Activated CD8-positive, alpha-beta memory T cell treated with anti-CD3 and anti-CD28 coated beads, Interleukin-2, amount 10 ng/mL, durations not matched to agents 7 days and 5 days (primary cell): ENCODE measurements at regions not wholly inside any gene's neighbourhood (a gene's known extent, or its start where the extent isn't known, plus 50 kb on each side); places are given as distances from the start of the nearest gene placed in this dataset.

Source experiments
- ATAC-seq: fragments of 150-1000 bp; cut with Tn5 transposase; one replicate; pipeline ENCODE4 v1.10.0; 2021; ENCODE audit warnings: moderate library complexity
- CTCF ChIA-PET: fragments of 350-600 bp; sonication (Branson Sonifier 250); formaldehyde crosslinking; loops from one replicate; lab custom pipeline; 2021; ENCODE audit warnings: antibody characterized with exemption; lab: Charles Lee
- DNase-seq: peaks from one replicate; pipeline ENCODE4 v3.0.0-alpha.2; 2020
- H3K27ac Mint-ChIP-seq: one replicate; pipeline ENCODE4 v1.8.0; 2021; ENCODE audit warnings: mild to moderate bottlenecking, mixed read lengths
- H3K27me3 Mint-ChIP-seq: one replicate; pipeline ENCODE4 v1.8.0; 2021; ENCODE audit warnings: mixed read lengths
- H3K36me3 Mint-ChIP-seq: one replicate; pipeline ENCODE4 v1.8.0; 2021; ENCODE audit warnings: mild to moderate bottlenecking, mixed read lengths
- H3K4me1 Mint-ChIP-seq: one replicate; pipeline ENCODE4 v1.8.0; 2021; ENCODE audit warnings: mixed read lengths
- H3K4me3 Mint-ChIP-seq: one replicate; pipeline ENCODE4 v1.8.0; 2021; ENCODE audit warnings: mild to moderate bottlenecking, moderate library complexity, mixed read lengths
- H3K9me3 Mint-ChIP-seq: one replicate; pipeline ENCODE4 v1.8.0; 2022; ENCODE audit warnings: low read depth, mixed read lengths

GRCh38 chr5:89028595-89029285, 145.8 kb upstream of the MEF2C start:
- Mint-ChIP-seq H3K36me3 (no peaks in the 10 kb centered on the region), H3K27ac (no peak overlapping the region), H3K4me3 (no peak overlapping the region), H3K27me3 (no peaks in the 10 kb centered on the region), H3K4me1 (no peaks in the 10 kb centered on the region), H3K9me3 (no peaks in the 10 kb centered on the region)
- CTCF ChIA-PET = no interaction called here
- no peak for DNase-seq
- no peak for ATAC-seq

DNA sequence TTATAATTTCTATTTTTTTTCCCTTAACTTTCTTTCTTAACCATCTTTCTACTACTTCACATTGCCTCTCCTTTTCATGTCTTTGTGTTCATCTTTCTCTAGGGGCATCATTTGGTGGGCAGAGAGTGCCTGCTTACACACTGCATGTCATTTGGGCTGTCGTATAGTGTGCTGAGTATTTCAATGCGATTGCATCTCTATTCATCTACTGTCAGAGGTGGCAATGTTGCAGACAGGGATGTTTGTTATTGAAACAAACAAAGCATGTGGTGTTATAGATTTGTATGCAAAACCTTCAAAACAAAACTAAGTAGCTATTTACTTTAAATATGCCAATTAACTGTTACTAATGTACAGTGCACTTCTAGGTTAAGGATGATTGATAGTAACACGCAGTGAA, 141.1 kb upstream of the MEF2C start:
- Mint-ChIP-seq H3K9me3 (no peaks in the 10 kb centered on the region), H3K27me3 (no peaks in the 10 kb centered on the region), H3K36me3 (no peaks in the 10 kb centered on the region), H3K4me1 (no peaks in the 10 kb centered on the region), H3K27ac (no peak overlapping the region), H3K4me3 (no peak overlapping the region)
- DNase-seq (no peak), ATAC-seq (no peak)
- CTCF ChIA-PET = no interaction called here

DNA sequence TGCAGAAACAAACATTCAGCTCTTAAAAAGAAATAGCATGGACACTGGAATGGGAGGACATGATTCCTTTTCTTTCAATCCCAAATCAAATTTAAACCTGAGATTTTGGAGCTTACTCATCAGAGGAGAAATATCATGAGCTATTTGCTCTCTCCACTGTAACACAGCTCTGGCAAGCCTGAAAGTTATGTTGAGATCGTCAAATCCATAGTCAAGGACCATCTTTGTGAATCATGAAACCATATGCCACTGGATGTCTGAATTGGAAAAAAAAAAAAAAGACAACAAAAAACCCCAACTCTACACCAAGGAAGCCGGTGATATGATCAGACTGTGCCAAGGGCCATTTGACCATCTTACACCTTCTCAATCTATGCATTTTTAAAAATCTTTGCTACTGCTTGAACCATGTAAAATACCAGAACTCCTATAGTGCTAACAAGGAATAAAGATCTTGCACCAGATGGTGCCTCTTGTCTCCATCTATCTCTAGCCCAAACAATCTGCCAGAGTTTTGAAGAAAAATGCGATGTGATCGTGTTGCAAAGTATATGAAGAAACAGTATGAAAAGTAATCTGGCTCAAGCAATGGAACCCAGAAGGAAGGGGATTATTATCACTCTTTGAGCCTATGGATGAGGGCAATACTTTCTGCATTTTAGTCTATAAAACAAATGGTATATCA, 138.1 kb upstream of the MEF2C start:
- DNase-seq (no peak), ATAC-seq (no peak)
- Mint-ChIP-seq H3K27ac (no peak overlapping the region), H3K27me3 (no peaks in the 10 kb centered on the region), H3K9me3 (no peaks in the 10 kb centered on the region), H3K4me3 (no peak overlapping the region), H3K4me1 (no peaks in the 10 kb centered on the region), H3K36me3 (no peaks in the 10 kb centered on the region)
- CTCF ChIA-PET = no interaction called here

GRCh38 chr5:89016741-89017303, 133.8 kb upstream of the MEF2C start:
- Mint-ChIP-seq H3K4me3 (no peak overlapping the region), H3K4me1 (no peaks in the 10 kb centered on the region), H3K27me3 (no peaks in the 10 kb centered on the region), H3K36me3 (no peaks in the 10 kb centered on the region), H3K27ac (no peak overlapping the region), H3K9me3 (no peaks in the 10 kb centered on the region)
- ATAC-seq = no peak
- CTCF ChIA-PET = interaction anchor here (1.0 kb wide), 1 partner anchor 9 kb away, joined by 4 read pairs; no protein-coding TSS in a partner anchor
- DNase-seq = no peak

DNA sequence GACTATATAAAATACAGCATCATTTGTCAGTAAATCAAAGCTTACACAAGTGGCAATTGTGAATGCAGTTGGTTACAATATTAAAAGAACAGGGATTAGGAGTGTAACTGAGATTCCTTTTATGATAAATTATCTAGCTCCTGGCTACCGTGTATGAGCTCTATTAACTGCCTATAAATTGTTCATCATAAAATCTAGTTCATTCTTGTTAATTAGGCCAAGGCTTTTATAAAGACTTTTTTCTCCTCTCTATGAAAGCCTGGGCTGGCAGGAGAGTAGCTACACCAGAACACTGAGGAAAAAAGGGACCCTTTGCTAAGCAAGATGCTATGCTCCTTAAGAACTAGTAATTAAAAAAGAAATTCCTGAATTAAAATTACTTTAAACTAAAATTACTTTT, 132.4 kb upstream of the MEF2C start:
- CTCF ChIA-PET = no interaction called here
- no peak for ATAC-seq
- H3K27me3 Mint-ChIP-seq = no peaks in the 10 kb centered on the region

GRCh38 chr5:89011778-89012711, 129.1 kb upstream of the MEF2C start:
- Mint-ChIP-seq H3K27me3 (no peaks in the 10 kb centered on the region), H3K4me3 (no peak overlapping the region), H3K9me3 (no peaks in the 10 kb centered on the region), H3K4me1 (no peaks in the 10 kb centered on the region), H3K27ac (no peak overlapping the region), H3K36me3 (no peaks in the 10 kb centered on the region)
- CTCF ChIA-PET = no interaction called here
- DNase-seq (no peak), ATAC-seq (no peak)

More for the DNA sequence above, 132.4 kb upstream of the MEF2C start:
- Mint-ChIP-seq H3K4me3 (no peak overlapping the region), H3K36me3 (no peaks in the 10 kb centered on the region), H3K9me3 (no peaks in the 10 kb centered on the region), H3K27ac (no peak overlapping the region), H3K4me1 (no peaks in the 10 kb centered on the region)
- DNase-seq = no peak

DNA sequence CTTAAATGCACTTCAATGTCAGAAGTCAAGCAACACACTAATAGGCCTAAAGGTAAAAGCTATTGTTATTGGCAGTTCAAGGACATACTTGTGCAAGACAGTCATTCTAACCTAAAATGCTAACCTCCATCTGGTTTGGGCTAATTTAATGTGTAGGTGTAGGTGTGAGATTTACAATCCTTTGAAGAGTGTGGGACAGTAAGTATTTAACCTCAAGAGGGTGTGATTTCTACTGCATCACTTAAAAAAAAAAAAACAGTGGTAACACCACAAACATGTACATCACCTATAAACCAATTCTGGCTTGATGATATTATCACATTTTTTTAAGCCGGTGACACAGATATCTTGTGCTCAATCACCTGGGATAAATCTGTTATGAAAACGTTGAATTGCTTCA, 127.5 kb upstream of the MEF2C start:
- no peak overlapping the region for H3K27ac Mint-ChIP-seq
- DNase-seq = no peak
- H3K27me3 Mint-ChIP-seq = no peaks in the 10 kb centered on the region
- H3K4me3 Mint-ChIP-seq = no peak overlapping the region
- ATAC-seq = no peak
- H3K36me3 Mint-ChIP-seq = no peaks in the 10 kb centered on the region
- H3K9me3 Mint-ChIP-seq = no peaks in the 10 kb centered on the region
- CTCF ChIA-PET = no interaction called here
- peaks cover 3% of the 10 kb centered on the region for H3K4me1 Mint-ChIP-seq

DNA sequence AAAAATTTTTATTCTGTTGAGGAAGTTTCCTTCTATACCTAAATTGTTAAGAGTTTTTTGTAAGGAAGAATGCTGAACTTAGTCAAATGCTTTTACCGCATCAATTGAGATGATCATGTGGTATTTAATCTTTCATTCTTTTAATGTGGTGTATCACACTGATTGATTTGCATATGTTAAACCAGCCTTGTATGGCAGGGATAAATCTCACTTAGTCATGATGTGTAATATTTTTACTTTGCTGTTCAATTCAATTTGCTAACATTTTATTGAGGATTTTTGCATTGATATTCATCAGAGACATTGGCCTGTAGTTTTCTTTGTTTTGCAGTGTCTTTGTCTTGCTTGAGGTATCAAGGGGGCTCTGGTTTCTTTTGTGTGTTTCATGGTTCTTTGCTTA, 125.3 kb upstream of the MEF2C start:
- no peaks in the 10 kb centered on the region for H3K27me3 Mint-ChIP-seq
- H3K36me3 Mint-ChIP-seq = no peaks in the 10 kb centered on the region
- H3K4me1 Mint-ChIP-seq = peaks cover 3% of the 10 kb centered on the region
- no peak overlapping the region for H3K4me3 Mint-ChIP-seq
- CTCF ChIA-PET = no interaction called here
- no peak overlapping the region for H3K27ac Mint-ChIP-seq
- DNase-seq = no peak
- H3K9me3 Mint-ChIP-seq = peaks cover 7% of the 10 kb centered on the region
- no peak for ATAC-seq

- H3K9me3 Mint-ChIP-seq = peaks cover 9% of the 10 kb centered on the region
- DNase-seq (no peak), ATAC-seq (no peak)
- H3K4me3 Mint-ChIP-seq = no peak overlapping the region
- CTCF ChIA-PET = no interaction called here
- H3K27ac Mint-ChIP-seq = no peak overlapping the region
- peaks cover 3% of the 10 kb centered on the region for H3K4me1 Mint-ChIP-seq
- no peaks in the 10 kb centered on the region for H3K27me3 Mint-ChIP-seq
- H3K36me3 Mint-ChIP-seq = no peaks in the 10 kb centered on the region
Observed at GRCh38 chr5:89005990-89006389, 123.0 kb upstream of the MEF2C start.

GRCh38 chr5:89004379-89004778, 121.4 kb upstream of the MEF2C start:
- H3K27me3 Mint-ChIP-seq = no peaks in the 10 kb centered on the region
- ATAC-seq = no peak

GRCh38 chr5:89003563-89004036, 120.6 kb upstream of the MEF2C start:
- no peaks in the 10 kb centered on the region for H3K27me3 Mint-ChIP-seq
- no peaks in the 10 kb centered on the region for H3K36me3 Mint-ChIP-seq
- H3K9me3 Mint-ChIP-seq = peaks cover 9% of the 10 kb centered on the region
- CTCF ChIA-PET = no interaction called here
- no peak overlapping the region for H3K27ac Mint-ChIP-seq
- H3K4me3 Mint-ChIP-seq = no peak overlapping the region
- peaks cover 3% of the 10 kb centered on the region for H3K4me1 Mint-ChIP-seq
- no peak for ATAC-seq
- DNase-seq = no peak

More at GRCh38 chr5:89004379-89004778, 121.4 kb upstream of the MEF2C start:
- Mint-ChIP-seq H3K9me3 (peaks cover 9% of the 10 kb centered on the region), H3K4me3 (no peak overlapping the region), H3K4me1 (peaks cover 3% of the 10 kb centered on the region), H3K36me3 (no peaks in the 10 kb centered on the region), H3K27ac (no peak overlapping the region)
- CTCF ChIA-PET = no interaction called here
- no peak for DNase-seq

GRCh38 chr5:88999853-89000252, 116.9 kb upstream of the MEF2C start:
- DNase-seq = no peak
- Mint-ChIP-seq H3K4me3 (no peak overlapping the region), H3K27ac (no peak overlapping the region), H3K4me1 (no peaks in the 10 kb centered on the region), H3K36me3 (no peaks in the 10 kb centered on the region), H3K27me3 (no peaks in the 10 kb centered on the region), H3K9me3 (peaks cover 5% of the 10 kb centered on the region)
- no peak for ATAC-seq
- CTCF ChIA-PET = no interaction called here

- Mint-ChIP-seq H3K36me3 (no peaks in the 10 kb centered on the region), H3K4me1 (no peaks in the 10 kb centered on the region), H3K9me3 (peaks cover 2% of the 10 kb centered on the region), H3K27me3 (no peaks in the 10 kb centered on the region), H3K4me3 (no peak overlapping the region), H3K27ac (no peak overlapping the region)
- ATAC-seq (no peak), DNase-seq (no peak)
- CTCF ChIA-PET = no interaction called here
Observed at GRCh38 chr5:88997937-88998336, 115.0 kb upstream of the MEF2C start.
